Erythroblast (primary cell): ENCODE measurements at regions not wholly inside any gene's neighbourhood (a gene's known extent, or its start where the extent isn't known, plus 50 kb on each side); places are given as distances from the start of the nearest gene placed in this dataset.
"Not testable (repeated sequence)": the region's sequence is repeated elsewhere in the genome, so short reads cannot be mapped to it uniquely, and the experiment has no call there.

Experiments
- DNase-seq, 2 experiments: peaks; one replicate each; lab custom pipeline; 2025; lab: John Stamatoyannopoulos, UW
- GATA1 ChIP-seq: IDR thresholded peaks from 2 replicates; pipeline ENCODE4 v1.6.1; 2011; ENCODE audit warnings: low read depth, mild to moderate bottlenecking, control low read depth, low read length, moderate library complexity
- POLR2A ChIP-seq: IDR thresholded peaks from 2 replicates; pipeline ENCODE4 v1.6.1; 2011; ENCODE audit warnings: mild to moderate bottlenecking, low read length

DNA sequence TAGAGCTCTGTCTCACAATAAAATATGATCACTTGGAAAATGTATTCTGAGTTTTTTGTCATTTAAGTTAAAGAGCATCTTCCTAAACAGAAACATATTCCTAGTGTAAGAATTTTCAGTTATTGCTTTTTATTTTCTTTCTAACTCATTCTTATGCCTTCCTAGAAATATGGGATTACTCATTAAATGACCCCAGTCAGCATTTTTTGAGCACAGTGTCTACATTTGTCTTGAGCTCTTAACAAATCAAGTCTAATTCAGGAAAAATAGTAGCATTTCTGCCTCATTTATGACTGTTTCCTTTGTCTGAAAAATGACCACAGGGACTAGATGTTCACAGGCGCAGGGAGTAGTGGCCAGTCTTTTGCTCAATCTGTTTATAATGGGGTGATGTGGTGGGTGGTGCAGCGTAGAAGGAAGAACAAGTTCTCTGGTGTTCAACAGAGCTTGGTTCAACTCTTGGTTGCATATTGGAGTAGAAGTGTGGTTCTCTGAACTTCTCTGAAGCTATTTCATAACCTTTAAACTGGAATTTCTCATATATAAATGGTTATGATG is 267.1 kb downstream of the CYRIA start:
- TF ChIP-seq GATA1, result no peak
- no peak for TF ChIP-seq POLR2A
- DNase-seq, result no peak

DNA sequence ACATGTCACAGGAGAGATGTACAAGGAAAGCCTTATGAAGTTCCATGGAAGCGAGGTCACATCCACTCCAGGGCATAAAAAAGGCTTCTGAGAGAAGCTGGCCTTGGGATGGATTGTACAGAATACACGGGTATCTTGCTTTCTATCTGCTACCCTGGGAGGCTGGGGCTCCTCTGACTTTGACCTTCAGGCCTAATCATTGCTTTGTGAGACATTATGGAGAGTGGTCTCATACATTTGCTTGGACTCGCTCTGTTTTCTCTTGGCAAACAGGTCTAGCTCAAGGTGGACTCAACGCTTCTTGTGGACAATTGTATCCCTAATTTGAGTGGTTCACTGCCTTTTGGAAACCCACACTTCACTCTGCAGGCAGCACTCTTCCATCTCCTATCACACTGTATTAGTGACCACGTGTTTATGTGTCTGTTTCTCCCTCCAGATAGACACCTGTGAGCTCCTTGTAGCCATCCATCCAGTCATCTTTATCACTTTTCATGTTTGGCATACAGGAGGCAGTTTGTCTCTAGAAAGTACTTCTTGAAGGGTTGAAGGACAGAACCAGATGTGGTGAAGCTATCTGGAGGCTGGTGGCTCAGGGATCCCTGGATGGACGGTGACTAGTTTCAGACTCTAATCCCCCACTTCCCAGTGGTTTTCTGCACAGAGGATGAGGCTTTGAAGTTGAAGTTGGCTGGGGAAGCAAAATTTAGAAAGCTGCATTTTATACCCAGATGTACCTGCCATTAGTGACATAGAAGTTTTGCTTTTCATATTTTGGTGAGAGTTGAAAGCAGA is 267.8 kb downstream of the CYRIA start:
- no peak for DNase-seq
- TF ChIP-seq POLR2A, result no peak
- TF ChIP-seq GATA1, result no peak

DNA sequence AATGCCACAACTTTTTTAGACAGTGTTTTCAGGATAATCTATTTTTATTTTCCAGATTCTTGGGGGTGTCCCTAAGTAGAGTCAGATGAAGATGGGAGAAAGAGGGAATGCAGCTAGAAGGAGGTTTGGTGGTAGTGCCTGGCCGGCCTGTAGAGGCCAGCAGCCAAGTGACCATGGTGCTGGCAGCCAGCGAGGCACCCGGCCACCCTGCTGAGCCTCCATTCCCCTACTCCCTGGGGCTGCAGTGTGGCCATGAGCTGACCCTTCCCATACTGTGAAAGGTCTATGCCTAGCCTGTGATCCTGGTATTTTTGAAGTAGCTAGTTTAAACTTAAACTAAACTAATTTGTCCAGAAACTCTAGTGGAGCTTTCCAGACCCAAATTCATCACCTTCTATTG is 268.6 kb downstream of the CYRIA start:
- no peak for DNase-seq
- TF ChIP-seq GATA1, result no peak
- no peak for TF ChIP-seq POLR2A

DNA sequence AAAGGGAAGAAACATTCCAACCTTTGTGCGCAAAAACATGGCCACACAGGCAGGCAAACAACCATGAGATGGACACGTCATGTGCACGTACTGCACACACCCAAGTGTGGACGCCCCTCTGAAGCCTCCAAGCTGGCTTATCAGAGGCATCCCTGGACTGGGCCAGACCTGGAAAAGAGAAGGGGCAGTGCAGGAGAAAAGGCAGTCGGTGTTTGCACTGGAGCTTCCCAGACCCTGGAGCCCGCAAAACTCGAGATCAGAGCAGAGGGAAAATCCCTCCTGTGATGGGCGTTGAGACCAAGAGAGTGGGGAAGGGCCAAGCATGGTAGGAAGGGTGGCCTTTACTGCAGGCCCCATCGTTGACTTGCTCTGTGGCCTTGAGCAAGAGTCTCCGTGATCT is 269.5 kb downstream of the CYRIA start:
- no peak for DNase-seq
- no peak for TF ChIP-seq POLR2A
- TF ChIP-seq GATA1, result no peak

DNA sequence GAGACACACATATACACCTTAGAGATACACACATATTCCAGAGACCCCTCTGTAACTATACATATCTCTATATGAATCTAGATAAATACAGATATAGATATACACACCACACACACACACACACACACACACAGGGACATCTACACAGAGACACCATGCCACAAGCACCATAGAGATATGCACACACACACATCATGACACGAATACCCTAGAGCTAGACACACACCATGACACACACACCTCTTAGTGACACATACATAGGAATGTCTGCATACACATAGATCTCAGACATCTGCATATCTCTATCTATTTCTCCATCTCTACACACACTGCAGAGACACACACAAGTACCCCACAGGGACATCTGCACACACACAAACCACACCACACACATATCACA is 270.0 kb downstream of the CYRIA start:
- TF ChIP-seq POLR2A, result no peak
- TF ChIP-seq GATA1, result no peak
- no peak for DNase-seq

DNA sequence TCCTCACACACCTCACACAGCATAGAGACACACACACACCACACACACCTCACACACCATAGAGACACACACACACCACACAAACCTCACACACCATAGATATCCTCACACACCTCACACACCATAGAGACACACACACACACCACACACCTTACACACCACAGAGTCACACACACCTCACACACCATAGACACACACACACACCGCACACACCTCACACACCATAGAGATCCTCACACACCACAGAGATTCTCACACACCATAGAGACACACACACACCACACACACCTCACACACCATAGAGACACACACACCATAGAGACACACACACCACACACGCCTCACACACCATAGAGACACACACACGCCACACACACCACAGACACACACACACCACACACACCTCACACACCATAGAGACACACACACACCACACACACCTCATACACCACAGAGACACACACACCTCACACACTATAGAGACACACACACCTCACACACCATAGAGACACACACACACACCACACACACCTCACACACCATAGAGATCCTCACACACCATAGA is 270.6 kb downstream of the CYRIA start:
- TF ChIP-seq GATA1 (no peak), POLR2A (no peak)
- DNase-seq, result no peak

DNA sequence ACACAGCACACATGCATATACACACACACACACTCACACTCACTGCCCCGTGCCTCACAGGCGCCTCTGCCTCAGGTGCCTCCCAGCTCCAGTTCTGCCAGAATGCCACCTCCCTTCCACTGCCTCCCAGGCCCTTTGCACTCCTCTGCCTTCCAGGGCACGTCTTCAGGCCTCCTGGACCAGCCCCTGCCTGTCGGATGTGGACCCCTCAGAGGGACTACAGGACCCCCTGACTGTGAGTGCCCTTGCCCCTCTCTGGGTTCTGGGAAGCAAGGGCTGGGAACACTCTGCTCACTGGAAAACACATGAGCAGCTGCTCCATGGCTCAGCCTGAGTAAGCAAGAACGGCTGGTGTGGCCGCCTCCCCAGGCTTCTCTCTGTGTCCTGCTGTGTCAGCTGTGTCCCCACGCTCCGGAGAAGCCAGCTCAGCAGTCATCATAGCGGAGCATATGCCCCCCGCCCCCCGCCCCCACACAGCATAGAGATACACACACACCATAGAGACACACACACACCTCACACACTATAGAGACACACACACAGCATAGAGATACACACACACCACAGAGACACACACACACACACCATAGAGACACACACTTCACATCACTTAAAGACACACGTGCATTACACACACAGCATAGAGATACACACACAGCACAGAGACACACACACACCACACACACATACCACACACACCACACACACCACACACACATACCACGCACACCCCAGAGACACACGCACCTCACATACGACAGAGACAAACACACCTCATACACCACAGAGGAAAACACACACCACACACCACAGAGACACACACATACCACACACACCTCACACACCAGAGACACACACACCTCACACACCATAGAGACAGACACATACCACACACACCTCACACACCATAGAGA is 271.3 kb downstream of the CYRIA start:
- DNase-seq, result peak; percentile 16 to 41
- TF ChIP-seq POLR2A (no peak), GATA1 (no peak)

DNA sequence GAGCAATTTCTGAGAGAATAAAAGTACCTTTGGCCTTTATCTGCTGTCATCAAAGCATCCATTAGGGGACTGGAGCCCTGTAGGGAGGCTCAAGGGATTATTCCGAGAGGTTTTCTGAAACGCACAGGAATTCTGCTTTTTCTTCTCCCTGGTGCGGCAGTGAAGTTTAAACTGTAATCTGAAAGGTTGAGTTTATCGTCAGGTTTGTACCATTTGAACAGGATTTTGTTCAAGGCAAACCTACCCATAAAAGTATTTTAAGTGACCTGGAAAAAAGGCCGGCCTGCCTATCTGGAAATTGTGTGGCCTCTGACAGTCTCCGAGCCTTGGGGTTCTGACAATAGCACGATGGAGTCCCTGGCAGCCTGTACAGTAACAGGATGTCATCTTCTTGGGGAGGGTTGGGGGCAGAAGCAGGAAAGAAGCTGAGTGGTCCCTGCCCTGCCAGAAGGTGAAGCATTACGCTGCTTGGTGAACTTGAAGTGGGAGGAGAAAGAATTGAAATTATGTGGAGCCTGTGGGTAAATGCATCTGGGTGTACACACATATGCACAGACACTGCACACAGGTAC is 272.0 kb downstream of the CYRIA start:
- DNase-seq, result no peak

DNA sequence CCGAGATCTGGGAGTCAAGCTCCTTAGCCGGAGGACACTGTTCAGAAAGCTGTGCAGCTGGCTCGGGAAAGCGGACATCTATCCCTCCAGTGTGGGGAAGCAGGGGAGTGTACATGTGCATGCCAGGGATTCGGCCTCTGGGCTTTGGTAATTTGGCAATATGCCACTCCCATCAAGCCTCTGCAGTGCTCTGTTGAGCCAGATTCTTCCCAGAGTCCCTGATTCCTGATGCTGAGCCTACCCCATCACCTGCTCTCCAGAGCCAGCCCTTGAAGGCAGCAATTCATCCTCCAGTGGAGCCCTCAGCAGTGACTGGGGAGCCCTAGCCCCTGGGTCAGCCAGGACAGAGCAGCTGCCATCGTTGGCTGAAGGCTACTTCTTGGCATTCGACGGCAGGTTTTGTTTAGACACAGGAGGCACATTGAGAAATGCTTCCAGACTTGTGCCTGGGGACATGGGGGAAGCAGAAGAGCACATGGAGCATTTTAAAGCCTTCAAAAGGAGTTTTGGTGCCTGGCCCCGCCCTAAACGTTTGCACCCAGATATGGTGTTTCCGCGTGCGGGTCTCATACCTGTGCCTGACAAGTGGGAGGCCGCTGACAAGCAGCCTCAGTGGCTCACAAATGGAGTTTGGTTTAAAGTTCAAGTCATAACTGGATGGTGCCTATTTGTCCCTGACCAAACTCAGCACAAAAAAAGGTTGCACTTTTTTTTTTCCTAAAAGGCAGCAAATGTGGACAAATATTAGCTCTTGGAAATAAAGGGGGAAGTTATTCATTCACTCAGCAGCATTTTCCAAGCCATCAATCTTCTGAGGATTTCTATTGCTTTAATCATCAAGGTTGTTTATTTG is 272.8 kb downstream of the CYRIA start:
- no peak for DNase-seq

More for the DNA sequence above, 272.0 kb downstream of the CYRIA start:
- no peak for TF ChIP-seq GATA1
- no peak for TF ChIP-seq POLR2A

DNA sequence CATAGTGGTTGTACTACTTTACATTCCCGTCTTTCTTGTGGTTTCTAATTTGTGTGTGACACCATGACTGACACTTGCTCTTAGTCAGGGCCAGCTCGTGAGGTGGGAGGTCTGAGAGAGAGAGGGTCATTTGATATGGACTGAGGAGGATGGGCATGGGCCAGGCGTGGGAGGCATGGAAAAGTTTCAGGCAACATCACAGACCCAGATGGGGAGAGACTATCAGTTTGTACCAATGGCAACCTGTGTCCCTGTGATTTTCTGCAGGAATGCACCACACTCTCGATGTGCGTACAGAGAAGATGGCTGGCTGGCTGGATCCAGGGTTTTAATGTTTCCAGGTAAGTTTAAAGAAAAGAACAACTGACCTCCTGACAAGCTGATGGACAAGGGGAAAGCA is 273.6 kb downstream of the CYRIA start:
- DNase-seq, result no peak
- no peak for TF ChIP-seq POLR2A
- no peak for TF ChIP-seq GATA1

More for the DNA sequence above, 272.8 kb downstream of the CYRIA start:
- TF ChIP-seq POLR2A (no peak), GATA1 (no peak)

DNA sequence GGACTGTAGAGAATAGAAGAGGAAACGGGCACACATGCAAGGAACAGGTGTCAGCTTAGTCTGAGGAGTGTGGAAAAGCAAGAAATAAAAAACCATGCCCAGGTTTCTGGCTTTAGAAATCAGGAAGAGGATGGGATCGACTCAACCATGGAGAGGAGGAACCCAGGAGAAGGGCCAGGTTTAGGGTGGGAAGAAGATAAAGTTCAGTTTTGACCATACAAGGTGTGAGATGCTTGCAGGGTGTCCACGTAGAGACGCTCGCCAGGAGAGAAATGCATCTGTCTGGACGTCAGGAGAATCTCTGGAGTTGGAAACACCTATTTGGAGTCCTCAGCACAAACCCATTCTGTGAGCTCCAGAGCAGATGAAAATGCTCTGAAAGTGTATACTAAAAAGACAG is 275.1 kb downstream of the CYRIA start:
- TF ChIP-seq GATA1 (no peak), POLR2A (no peak)

DNA sequence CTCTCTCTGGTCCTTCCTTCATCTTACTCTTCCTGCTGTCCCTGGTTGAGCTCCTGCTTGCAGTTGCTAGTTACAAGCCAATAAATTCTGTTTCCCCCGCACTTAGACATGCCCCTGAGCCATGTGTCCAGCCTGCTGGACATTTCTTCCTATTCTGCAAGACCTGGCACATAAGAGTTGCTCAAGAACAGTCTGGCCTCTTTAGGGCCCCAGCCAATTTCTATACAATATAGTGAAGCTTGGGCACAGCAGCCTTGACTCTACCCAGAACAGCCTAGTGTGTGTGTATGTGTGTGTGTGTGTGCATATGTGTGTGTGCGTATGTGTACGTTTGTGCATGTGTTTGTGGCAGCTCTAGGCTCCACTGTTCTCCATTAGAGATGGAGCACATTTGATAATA is 276.0 kb downstream of the CYRIA start:
- no peak for DNase-seq
- TF ChIP-seq POLR2A (no peak), GATA1 (no peak)

More for the DNA sequence above, 275.1 kb downstream of the CYRIA start:
- no peak for DNase-seq

DNA sequence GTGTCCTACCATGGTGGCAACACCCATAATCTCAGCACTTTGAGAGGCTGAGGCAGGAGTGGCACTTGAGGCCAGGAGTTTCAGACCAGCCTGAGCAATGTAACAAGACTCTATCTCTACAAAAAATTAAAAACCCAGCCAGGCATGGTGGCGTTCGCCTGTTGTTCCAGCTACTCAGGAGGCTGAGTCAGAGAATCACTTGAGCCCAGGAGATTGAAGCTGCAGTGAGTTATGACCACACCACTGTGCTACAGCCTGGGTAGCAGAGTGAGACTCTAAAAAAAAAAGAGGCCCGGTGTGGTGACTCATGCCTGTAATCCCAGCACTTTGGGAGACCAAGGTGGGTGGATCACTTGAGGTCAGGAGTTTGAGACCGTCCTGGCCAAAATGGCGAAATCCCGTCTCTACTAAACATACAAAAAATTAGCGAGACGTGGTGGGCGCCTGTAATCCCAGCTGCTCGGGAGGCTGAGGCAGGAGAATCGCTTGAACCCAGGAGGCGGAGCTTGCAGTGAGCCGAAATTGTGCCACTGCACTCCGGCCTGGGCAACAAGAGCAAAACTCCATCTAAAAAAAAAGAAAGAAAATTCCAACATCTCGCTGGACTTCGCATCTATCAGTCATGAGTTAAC is 277.3 kb downstream of the CYRIA start:
- not testable (repeated sequence) for DNase-seq
